GM12891 (cell line): ENCODE measurements at regions not wholly inside any gene's neighbourhood (a gene's known extent, or its start where the extent isn't known, plus 50 kb on each side); places are given as distances from the start of the nearest gene placed in this dataset.

Source experiments
- DNase-seq: peaks from one replicate; pipeline ENCODE4 v3.0.0; 2011; ENCODE audit warnings: low spot score; ENCODE audit not compliant: insufficient read length
- FAIRE-seq: peaks from 2 replicates; lab custom pipeline; 2011; peaks lifted over from hg19 to GRCh38; lab: Jason Lieb, UNC
- PAX5 ChIP-seq: IDR thresholded peaks from 2 replicates; pipeline ENCODE4 v1.6.1; 2011; ENCODE audit warnings: low read length, moderate library complexity, mild to moderate bottlenecking; ENCODE audit not compliant: insufficient read depth, severe bottlenecking
- POLR2A ChIP-seq: IDR thresholded peaks from 2 replicates; pipeline ENCODE4 v1.6.1; 2011; ENCODE audit warnings: low read depth, low read length, control low read depth
- POLR2AphosphoS5 ChIP-seq: IDR thresholded peaks from 2 replicates; pipeline ENCODE4 v1.6.1; 2011; ENCODE audit warnings: low read depth, low read length, control low read depth
- POU2F2 ChIP-seq: IDR thresholded peaks from 2 replicates; pipeline ENCODE4 v1.6.1; 2011; ENCODE audit warnings: low read depth, mild to moderate bottlenecking, control low read depth, low read length, moderate library complexity
- SPI1 ChIP-seq: IDR thresholded peaks from 2 replicates; pipeline ENCODE4 v1.6.1; 2011; ENCODE audit warnings: low read depth, low read length, control low read depth
- TAF1 ChIP-seq: IDR thresholded peaks from 2 replicates; pipeline ENCODE4 v1.6.1; 2011; ENCODE audit warnings: low read depth, low read length, control low read depth

GRCh38 chr1:188188317-188188716, 1359.6 kb downstream of the PLA2G4A start:
- TF ChIP-seq POLR2A (no peak), PAX5 (no peak), POU2F2 (no peak), SPI1 (no peak), POLR2AphosphoS5 (no peak), TAF1 (no peak)
- FAIRE-seq: no peak

GRCh38 chr1:188194916-188195315, 1366.2 kb downstream of the PLA2G4A start:
- TF ChIP-seq POLR2A (no peak), PAX5 (no peak), POLR2AphosphoS5 (no peak), TAF1 (no peak), POU2F2 (no peak), SPI1 (no peak)
- FAIRE-seq: no peak

More at GRCh38 chr1:188188317-188188716, 1359.6 kb downstream of the PLA2G4A start:
- no peak for DNase-seq

GRCh38 chr1:188218289-188218688, 1389.5 kb downstream of the PLA2G4A start:
- no peak for TF ChIP-seq TAF1
- TF ChIP-seq SPI1: no peak
- no peak for TF ChIP-seq POU2F2
- TF ChIP-seq POLR2AphosphoS5: no peak
- no peak for TF ChIP-seq POLR2A
- TF ChIP-seq PAX5: no peak
- DNase-seq: no peak
- no peak for FAIRE-seq

More at GRCh38 chr1:188194916-188195315, 1366.2 kb downstream of the PLA2G4A start:
- DNase-seq: no peak

- DNase-seq (no peak), FAIRE-seq (no peak)
- TF ChIP-seq TAF1: no peak
- no peak for TF ChIP-seq POLR2AphosphoS5
- no peak for TF ChIP-seq PAX5
- TF ChIP-seq POLR2A: no peak
- TF ChIP-seq SPI1: no peak
- no peak for TF ChIP-seq POU2F2
These were observed 1391.3 kb downstream of the PLA2G4A start for GRCh38 chr1:188220051-188220450.

GRCh38 chr1:188224263-188224662, 1395.5 kb downstream of the PLA2G4A start:
- no peak for FAIRE-seq
- no peak for TF ChIP-seq POU2F2
- TF ChIP-seq SPI1: no peak
- no peak for TF ChIP-seq POLR2AphosphoS5
- TF ChIP-seq PAX5: no peak
- TF ChIP-seq POLR2A: no peak
- no peak for TF ChIP-seq TAF1
- DNase-seq: no peak

- DNase-seq (no peak), FAIRE-seq (no peak)
- no peak for TF ChIP-seq POLR2AphosphoS5
These were observed 1397.2 kb downstream of the PLA2G4A start for GRCh38 chr1:188225975-188226374.

GRCh38 chr1:188228623-188229022, 1399.9 kb downstream of the PLA2G4A start:
- FAIRE-seq: no peak
- no peak for DNase-seq
- TF ChIP-seq POU2F2: no peak
- no peak for TF ChIP-seq TAF1
- no peak for TF ChIP-seq POLR2AphosphoS5
- TF ChIP-seq POLR2A: no peak
- TF ChIP-seq PAX5: no peak
- no peak for TF ChIP-seq SPI1

- no peak for TF ChIP-seq TAF1
- TF ChIP-seq SPI1: no peak
- no peak for TF ChIP-seq POLR2A
- TF ChIP-seq POLR2AphosphoS5: no peak
- TF ChIP-seq POU2F2: no peak
- TF ChIP-seq PAX5: no peak
- DNase-seq (no peak), FAIRE-seq (no peak)
These were observed 1409.0 kb downstream of the PLA2G4A start for GRCh38 chr1:188237573-188238348.

GRCh38 chr1:188240772-188241406, 1412.1 kb downstream of the PLA2G4A start:
- no peak for TF ChIP-seq POLR2A
- no peak for TF ChIP-seq POLR2AphosphoS5
- TF ChIP-seq SPI1: no peak
- TF ChIP-seq TAF1: no peak
- TF ChIP-seq POU2F2: no peak
- TF ChIP-seq PAX5: no peak
- no peak for DNase-seq
- no peak for FAIRE-seq
